Caco-2 (cell line): ENCODE measurements at regions not wholly inside any gene's neighbourhood (a gene's known extent, or its start where the extent isn't known, plus 50 kb on each side); places are given as distances from the start of the nearest gene placed in this dataset.

Source experiments
- BruUV-seq: library from RNA; stranded (reverse); fragments of 400-500 nt; replicated peaks from 2 replicates; lab custom pipeline; 2021; lab: Mats Ljungman, UMichigan
- CTCF ChIA-PET: fragments of 300-600 bp; sonication (Branson Sonifier 250); formaldehyde crosslinking; loops from one replicate; lab custom pipeline; 2022; ENCODE audit warnings: antibody characterized with exemption; lab: Charles Lee
- POLR2A ChIA-PET: fragments of 300-600 bp; sonication (Branson Sonifier 250); formaldehyde crosslinking; loops from one replicate; lab custom pipeline; 2022; ENCODE audit warnings: antibody characterized with exemption; lab: Charles Lee
- DNase-seq, 2 experiments: peaks; one replicate each; pipeline versions ENCODE4 v3.0.0 to v3.0.0-alpha.2; 2020 to 2022
- H3K27me3 ChIP-seq: replicated peaks from 2 replicates; pipeline ENCODE4 v1.6.0; 2011; ENCODE audit warnings: low read length; ENCODE audit not compliant: control insufficient read depth, insufficient read depth
- H3K36me3 ChIP-seq: 2 replicates; pipeline ENCODE4 v1.5.1; 2011; ENCODE audit warnings: low read length; ENCODE audit not compliant: control insufficient read depth, insufficient read depth
- H3K4me1 ChIP-seq: fragments of 250-450 bp; sonication (Bioruptor Pico); 2 replicates; pipeline ENCODE4 v1.5.1; 2020; ENCODE audit warnings: mild to moderate bottlenecking
- H3K4me3 ChIP-seq: 2 replicates; pipeline ENCODE4 v1.5.1; 2011; ENCODE audit warnings: low read depth, mild to moderate bottlenecking, control low read depth, low read length
- H3K9me3 ChIP-seq: fragments of 250-450 bp; sonication (Bioruptor Pico); 2 replicates; pipeline ENCODE4 v1.5.1; 2020; ENCODE audit warnings: mild to moderate bottlenecking, moderate library complexity
- H3K27ac Mint-ChIP-seq: one replicate; pipeline ENCODE4 v1.8.0; 2022; ENCODE audit warnings: mixed read lengths; ENCODE audit not compliant: unreplicated experiment
- H3K27me3 Mint-ChIP-seq: one replicate; pipeline ENCODE4 v1.8.0; 2022; ENCODE audit warnings: mixed read lengths; ENCODE audit not compliant: insufficient read depth, unreplicated experiment
- H3K36me3 Mint-ChIP-seq: one replicate; pipeline ENCODE4 v1.8.0; 2022; ENCODE audit warnings: mild to moderate bottlenecking, mixed read lengths; ENCODE audit not compliant: insufficient read depth, unreplicated experiment
- H3K4me1 Mint-ChIP-seq: one replicate; pipeline ENCODE4 v1.8.0; 2022; ENCODE audit warnings: low read depth, mixed read lengths; ENCODE audit not compliant: unreplicated experiment
- H3K4me3 Mint-ChIP-seq: one replicate; pipeline ENCODE4 v1.8.0; 2022; ENCODE audit warnings: mild to moderate bottlenecking, moderate library complexity, mixed read lengths; ENCODE audit not compliant: unreplicated experiment
- H3K9me3 Mint-ChIP-seq: one replicate; pipeline ENCODE4 v1.8.0; 2022; ENCODE audit warnings: mixed read lengths; ENCODE audit not compliant: unreplicated experiment
- intact Hi-C: fragments of 100-400 bp; cut with micrococcal nuclease; formaldehyde crosslinking; loops from one replicate; pipeline ENCODE4 v1.10.0; 2022; ENCODE audit not compliant: unreplicated experiment
- TF ChIP-seq, protein P1 (sequence below), 2 experiments: fragments of 200-600 bp in 1 of 2; IDR thresholded peaks; 1 replicate in 1 of 2; 2 replicates in 1 of 2; pipeline versions ENCODE4 v1.5.1 to v1.8.0; 2011 to 2022; ENCODE audit warnings: antibody characterized with exemption in 1 of 2, control low read depth in 1 of 2, inconsistent platforms in 1 of 2, low read depth in 1 of 2, low read length in 1 of 2, mild to moderate bottlenecking in 1 of 2, moderate library complexity in 1 of 2; ENCODE audit not compliant: insufficient read depth in 1 of 2, severe bottlenecking in 1 of 2, unreplicated experiment in 1 of 2

DNA sequence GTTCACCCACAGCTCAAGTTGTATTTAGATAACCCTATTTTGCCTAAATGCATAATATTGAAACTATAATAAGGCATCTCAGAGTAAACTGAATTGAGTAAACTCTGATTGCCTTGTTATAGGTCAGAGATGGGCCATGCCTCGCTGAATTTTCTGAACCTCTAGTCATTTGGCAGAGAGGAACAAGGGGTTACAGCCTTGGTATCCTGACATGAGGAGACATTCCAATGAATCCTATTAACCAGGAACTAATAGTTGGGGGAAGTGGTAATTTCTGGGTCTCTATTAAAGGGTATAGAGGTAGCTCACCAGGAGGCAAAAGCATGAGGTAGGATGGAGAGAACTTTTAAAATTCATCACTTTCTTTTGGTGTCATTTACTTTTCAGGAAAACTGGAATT is 227.4 kb upstream of the CHST9 start:
- ChIA-PET POLR2A (no interaction called here), CTCF (no interaction called here)
- Mint-ChIP-seq H3K36me3 (no peaks in the 10 kb centered on the region), H3K27ac (no peak overlapping the region), H3K4me3 (no peak overlapping the region), H3K4me1 (peaks cover 7% of the 10 kb centered on the region), H3K27me3 (peaks cover 3% of the 10 kb centered on the region), H3K9me3 (no peaks in the 10 kb centered on the region)
- H3K36me3 ChIP-seq: no peaks in the 10 kb centered on the region
- BruUV-seq: no TSS peak
- TF ChIP-seq, protein P1, sequence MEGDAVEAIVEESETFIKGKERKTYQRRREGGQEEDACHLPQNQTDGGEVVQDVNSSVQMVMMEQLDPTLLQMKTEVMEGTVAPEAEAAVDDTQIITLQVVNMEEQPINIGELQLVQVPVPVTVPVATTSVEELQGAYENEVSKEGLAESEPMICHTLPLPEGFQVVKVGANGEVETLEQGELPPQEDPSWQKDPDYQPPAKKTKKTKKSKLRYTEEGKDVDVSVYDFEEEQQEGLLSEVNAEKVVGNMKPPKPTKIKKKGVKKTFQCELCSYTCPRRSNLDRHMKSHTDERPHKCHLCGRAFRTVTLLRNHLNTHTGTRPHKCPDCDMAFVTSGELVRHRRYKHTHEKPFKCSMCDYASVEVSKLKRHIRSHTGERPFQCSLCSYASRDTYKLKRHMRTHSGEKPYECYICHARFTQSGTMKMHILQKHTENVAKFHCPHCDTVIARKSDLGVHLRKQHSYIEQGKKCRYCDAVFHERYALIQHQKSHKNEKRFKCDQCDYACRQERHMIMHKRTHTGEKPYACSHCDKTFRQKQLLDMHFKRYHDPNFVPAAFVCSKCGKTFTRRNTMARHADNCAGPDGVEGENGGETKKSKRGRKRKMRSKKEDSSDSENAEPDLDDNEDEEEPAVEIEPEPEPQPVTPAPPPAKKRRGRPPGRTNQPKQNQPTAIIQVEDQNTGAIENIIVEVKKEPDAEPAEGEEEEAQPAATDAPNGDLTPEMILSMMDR (IDR thresholded peaks at IDR 0.05; ENCODE audit: insufficient read depth in 1 of 2, low read depth in 1 of 2, low read length in 1 of 2, severe bottlenecking in 1 of 2, unreplicated experiment in 1 of 2): no peak
- H3K4me1 ChIP-seq: no peaks in the 10 kb centered on the region
- H3K9me3 ChIP-seq: no peaks in the 10 kb centered on the region
- intact Hi-C loops: no loop called here
- H3K4me3 ChIP-seq: no peak overlapping the region
- no peaks in the 10 kb centered on the region for H3K27me3 ChIP-seq
- no peak for DNase-seq

DNA sequence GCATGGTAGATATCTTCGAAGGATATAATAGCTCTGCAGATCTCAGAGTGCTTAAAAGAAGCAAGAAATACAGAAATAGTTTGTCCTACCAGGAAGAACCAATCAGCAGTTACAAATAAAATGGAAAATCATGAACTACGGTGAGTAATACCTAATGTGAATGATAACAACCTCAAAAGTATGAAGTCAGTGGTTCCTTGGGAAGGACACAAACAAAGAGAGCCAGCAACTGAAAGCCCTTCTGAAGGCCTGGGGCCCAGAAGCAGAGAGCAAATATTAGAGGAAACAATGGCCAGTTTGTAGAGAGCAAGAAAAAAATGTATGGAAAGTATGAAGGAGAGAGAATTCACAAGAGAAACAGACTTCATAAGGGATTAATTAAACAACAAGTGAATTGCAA is 226.8 kb upstream of the CHST9 start:
- POLR2A ChIA-PET: no interaction called here
- H3K27me3 Mint-ChIP-seq: peaks cover 3% of the 10 kb centered on the region
- H3K4me1 Mint-ChIP-seq: peaks cover 7% of the 10 kb centered on the region
- Histone ChIP-seq H3K9me3 (no peaks in the 10 kb centered on the region), H3K36me3 (no peaks in the 10 kb centered on the region), H3K27me3 (no peaks in the 10 kb centered on the region), H3K4me1 (no peaks in the 10 kb centered on the region), H3K4me3 (no peak overlapping the region)
- H3K4me3 Mint-ChIP-seq: no peak overlapping the region
- no peaks in the 10 kb centered on the region for H3K9me3 Mint-ChIP-seq
- CTCF ChIA-PET: no interaction called here
- intact Hi-C loops: no loop called here
- TF ChIP-seq, protein P1 (IDR thresholded peaks at IDR 0.05; ENCODE audit: insufficient read depth in 1 of 2, low read depth in 1 of 2, low read length in 1 of 2, severe bottlenecking in 1 of 2, unreplicated experiment in 1 of 2): no peak
- no peaks in the 10 kb centered on the region for H3K36me3 Mint-ChIP-seq
- no peak overlapping the region for H3K27ac Mint-ChIP-seq
- BruUV-seq: no TSS peak
- no peak for DNase-seq

DNA sequence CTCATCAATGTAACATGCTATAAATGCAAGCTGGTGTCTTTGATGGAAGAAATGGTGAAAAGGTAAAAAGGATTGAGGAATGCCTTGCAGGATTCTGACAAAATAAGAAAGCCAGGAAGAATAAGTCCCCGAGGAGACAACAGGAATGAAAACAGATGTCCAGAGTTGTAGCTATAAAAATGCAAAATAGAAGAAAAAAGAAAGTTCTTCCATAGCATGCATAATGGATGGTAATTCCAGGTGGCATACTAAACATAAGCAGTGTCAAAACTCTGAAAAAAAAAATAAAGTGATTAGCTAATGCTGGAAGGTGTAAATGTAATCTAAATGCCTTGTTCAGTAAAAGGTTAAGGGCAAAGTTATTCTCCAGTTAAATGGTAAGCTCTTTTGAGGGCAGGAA is 225.9 kb upstream of the CHST9 start:
- intact Hi-C loops: no loop called here
- ChIA-PET POLR2A (no interaction called here), CTCF (no interaction called here)
- H3K9me3 Mint-ChIP-seq: no peaks in the 10 kb centered on the region
- H3K27me3 ChIP-seq: no peaks in the 10 kb centered on the region
- BruUV-seq: no TSS peak
- no peaks in the 10 kb centered on the region for H3K9me3 ChIP-seq
- no peak overlapping the region for H3K4me3 ChIP-seq
- H3K4me1 Mint-ChIP-seq: peaks cover 7% of the 10 kb centered on the region
- peaks cover 3% of the 10 kb centered on the region for H3K27me3 Mint-ChIP-seq
- no peaks in the 10 kb centered on the region for H3K36me3 ChIP-seq
- no peak overlapping the region for H3K27ac Mint-ChIP-seq
- TF ChIP-seq, protein P1 (IDR thresholded peaks at IDR 0.05; ENCODE audit: insufficient read depth in 1 of 2, low read depth in 1 of 2, low read length in 1 of 2, severe bottlenecking in 1 of 2, unreplicated experiment in 1 of 2): no peak
- DNase-seq: no peak
- H3K4me3 Mint-ChIP-seq: no peak overlapping the region
- no peaks in the 10 kb centered on the region for H3K4me1 ChIP-seq
- H3K36me3 Mint-ChIP-seq: no peaks in the 10 kb centered on the region
